HG03439 (cell line): ENCODE measurements at regions not wholly inside any gene's neighbourhood (a gene's known extent, or its start where the extent isn't known, plus 50 kb on each side); places are given as distances from the start of the nearest gene placed in this dataset.
"Not testable (repeated sequence)": the region's sequence is repeated elsewhere in the genome, so short reads cannot be mapped to it uniquely, and the experiment has no call there.

ENCODE experiments used
- ATAC-seq: cut with Tn5 transposase; IDR thresholded peaks from one replicate; pipeline ENCODE4 v1.9.1; 2021; ENCODE audit warnings: mild to moderate bottlenecking, moderate library complexity; ENCODE audit not compliant: unreplicated experiment

DNA sequence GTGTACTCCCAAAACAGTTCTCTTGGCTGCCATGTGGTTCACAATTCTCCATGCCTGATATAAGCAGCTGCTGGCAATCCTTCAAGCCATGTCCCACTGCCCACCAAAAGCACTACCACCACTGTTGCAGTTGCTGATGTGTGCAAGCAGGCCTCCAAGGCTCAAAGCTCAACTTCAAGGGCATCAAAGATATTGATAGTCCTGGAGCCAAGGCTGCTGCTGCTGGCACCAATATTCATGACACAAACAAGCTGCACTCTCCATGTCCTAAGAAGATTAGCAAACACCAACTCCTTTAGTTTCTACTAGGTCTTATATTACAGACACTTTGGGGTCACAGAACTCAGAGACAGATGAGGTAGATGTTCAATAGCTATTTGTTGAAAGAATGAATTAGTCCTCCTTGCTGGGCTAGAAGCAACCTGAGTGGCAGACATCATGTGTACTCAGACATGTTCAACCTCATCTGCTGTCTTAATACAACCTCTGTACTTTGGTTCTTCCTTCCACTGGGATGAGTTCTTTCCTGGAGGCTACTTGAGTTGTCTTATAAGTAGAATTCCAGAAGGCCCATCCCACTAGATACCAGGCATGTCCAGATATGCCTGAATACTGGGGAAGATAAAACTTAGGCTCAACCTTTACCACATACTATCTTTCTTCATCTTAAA, 104.5 kb upstream of the UGP2 start:
- ATAC-seq, result no peak

DNA sequence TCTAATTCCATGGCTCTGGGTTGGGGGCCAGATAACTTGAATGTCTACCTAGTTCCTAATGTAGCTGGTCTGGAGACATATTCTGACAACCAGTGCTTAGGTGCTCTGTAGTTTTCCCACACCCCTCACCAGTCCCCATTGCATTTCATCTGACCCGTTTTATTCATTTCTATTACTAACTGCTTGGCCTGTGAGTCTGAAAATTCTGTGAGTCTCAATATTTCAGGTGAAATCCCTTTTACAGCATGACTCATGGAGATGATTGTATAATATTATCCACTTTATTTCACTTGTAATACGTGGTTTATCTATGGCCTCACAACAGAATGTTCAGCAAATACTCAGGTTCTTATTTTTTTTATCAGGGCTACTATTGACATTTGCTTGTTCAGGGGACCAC, 103.7 kb upstream of the UGP2 start:
- ATAC-seq, result no peak

- ATAC-seq, result not testable (repeated sequence)
Observed at GRCh38 chr2:63739180-63739579, 102.5 kb upstream of the UGP2 start.

GRCh38 chr2:63740020-63740419, 101.7 kb upstream of the UGP2 start:
- ATAC-seq, result no peak

- ATAC-seq, result no peak
Observed at GRCh38 chr2:63740943-63741342, 100.8 kb upstream of the UGP2 start.

- no peak for ATAC-seq
Observed at GRCh38 chr2:63741884-63742579, 99.7 kb upstream of the UGP2 start.

GRCh38 chr2:63742580-63742976, 99.1 kb upstream of the UGP2 start:
- ATAC-seq, result no peak

GRCh38 chr2:63743170-63743981, 98.3 kb upstream of the UGP2 start:
- no peak for ATAC-seq

- no peak for ATAC-seq
Observed at GRCh38 chr2:63743982-63744966, 97.4 kb upstream of the UGP2 start.

- not testable (repeated sequence) for ATAC-seq
Observed at GRCh38 chr2:63746548-63746947, 95.1 kb upstream of the UGP2 start.

GRCh38 chr2:63751901-63752300, 89.8 kb upstream of the UGP2 start:
- ATAC-seq, result no peak

DNA sequence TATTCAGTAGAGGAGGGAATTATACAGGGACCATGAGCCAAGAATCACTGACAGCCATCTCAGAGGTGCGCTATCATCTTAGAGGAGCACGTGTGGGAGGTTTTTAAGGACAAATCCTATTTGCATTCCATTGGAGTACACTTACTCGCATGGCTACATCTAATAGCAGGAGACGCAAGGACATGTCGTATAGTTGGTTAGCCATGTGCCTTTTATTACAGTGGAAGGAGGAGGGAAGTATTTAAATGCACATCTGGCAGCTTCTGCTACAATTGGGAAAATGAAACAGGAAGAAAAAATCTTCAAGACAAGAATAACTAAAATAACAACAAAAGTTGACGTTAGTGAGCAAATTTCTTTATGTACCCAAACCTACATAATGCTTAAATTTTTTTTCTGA, 86.5 kb upstream of the UGP2 start:
- ATAC-seq, result no peak

GRCh38 chr2:63755965-63756364, 85.7 kb upstream of the UGP2 start:
- ATAC-seq, result no peak

GRCh38 chr2:63763391-63763941, 78.2 kb upstream of the UGP2 start:
- ATAC-seq, result no peak

DNA sequence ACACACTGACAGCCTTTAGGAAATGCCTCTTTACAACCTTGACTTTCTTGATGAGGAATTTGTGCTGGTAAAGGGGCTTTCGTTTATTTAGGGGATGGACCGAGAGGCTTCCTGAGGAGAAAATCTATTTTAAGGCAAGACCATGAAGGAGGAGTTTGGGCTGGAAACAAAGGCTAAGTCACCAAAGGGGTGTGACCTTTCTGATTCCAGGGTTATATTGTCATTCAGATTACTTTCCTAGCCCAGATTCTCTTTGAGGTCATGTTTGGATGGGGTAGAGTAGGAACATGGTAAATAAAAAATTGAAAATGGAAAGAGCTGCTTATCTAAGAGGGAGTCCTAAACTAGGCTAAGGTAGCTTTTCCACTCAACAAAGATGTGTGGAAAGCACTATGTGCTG, 77.1 kb upstream of the UGP2 start:
- ATAC-seq, result no peak

DNA sequence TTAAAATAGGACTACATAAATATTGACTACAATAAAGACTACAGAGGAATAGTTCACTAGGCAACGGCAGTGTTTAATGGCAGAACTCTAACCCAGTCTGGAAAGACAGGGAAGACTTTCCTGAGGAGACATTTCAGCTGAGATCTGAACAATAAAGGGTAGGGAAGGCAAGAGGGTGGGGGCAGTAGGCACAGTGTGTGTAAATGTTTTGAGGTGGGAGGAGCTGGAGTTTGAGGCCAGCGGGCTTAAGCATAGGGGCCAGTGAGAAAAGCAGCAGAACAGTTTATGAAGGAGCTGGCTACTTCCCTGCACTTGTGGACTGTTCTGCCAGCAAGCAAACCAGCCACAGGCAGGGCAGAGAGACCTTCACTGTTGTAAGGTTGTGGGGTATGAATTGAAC, 76.6 kb upstream of the UGP2 start:
- ATAC-seq, result no peak

DNA sequence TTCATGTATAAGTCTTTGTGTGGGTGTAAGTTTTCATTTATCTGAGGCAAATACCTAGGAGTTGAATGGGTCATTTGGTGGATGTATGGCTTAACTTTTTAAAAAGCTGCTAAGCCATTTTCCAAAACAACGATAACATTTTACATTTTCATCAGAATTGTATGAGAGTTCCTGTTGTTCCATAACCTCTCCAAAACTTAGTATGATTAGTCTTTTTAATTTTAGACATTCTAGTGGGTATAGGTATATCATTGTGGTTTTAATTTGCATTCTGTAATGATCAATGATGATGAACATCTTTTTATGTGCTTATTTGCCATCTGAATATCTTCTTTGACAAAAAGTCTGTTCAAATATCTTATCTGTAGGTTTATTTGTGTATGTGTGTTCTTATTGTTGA, 74.4 kb upstream of the UGP2 start:
- no peak for ATAC-seq

DNA sequence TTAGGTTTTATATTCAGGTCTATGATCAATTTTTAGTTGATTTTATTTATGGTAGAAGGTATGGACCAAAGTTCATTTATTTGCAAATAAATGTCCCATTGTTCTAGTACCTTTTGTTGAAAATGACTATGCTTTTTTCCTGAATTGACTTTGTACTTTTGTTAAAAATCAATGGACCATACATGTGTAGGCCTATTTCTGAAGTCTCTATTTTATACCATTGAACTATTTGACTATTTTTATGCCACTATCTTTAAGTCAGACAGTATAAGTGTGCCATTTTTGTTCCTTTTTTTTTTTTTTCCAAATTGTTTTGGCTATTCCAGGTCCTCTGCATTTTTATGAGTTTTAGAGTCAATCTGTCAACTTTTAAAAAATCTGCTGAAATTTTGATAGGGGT, 73.6 kb upstream of the UGP2 start:
- no peak for ATAC-seq

GRCh38 chr2:63769915-63770314, 71.8 kb upstream of the UGP2 start:
- ATAC-seq, result no peak

GRCh38 chr2:63772061-63772460, 69.6 kb upstream of the UGP2 start:
- no peak for ATAC-seq
